ENCODE measurements at regions not wholly inside any gene's neighbourhood (a gene's known extent, or its start where the extent isn't known, plus 50 kb on each side); places are given as distances from the start of the nearest gene placed in this dataset.

- no peak for DNase-seq (ENCODE audit: low read depth in 2 of 3, low spot score in 2 of 3)
Measured at GRCh38 chr17:56085576-56086267, 67.6 kb upstream of the ANKFN1 start.

- DNase-seq (ENCODE audit: low read depth in 2 of 3, low spot score in 2 of 3), result no peak
Measured at GRCh38 chr17:56087199-56087598, 66.1 kb upstream of the ANKFN1 start.

DNA sequence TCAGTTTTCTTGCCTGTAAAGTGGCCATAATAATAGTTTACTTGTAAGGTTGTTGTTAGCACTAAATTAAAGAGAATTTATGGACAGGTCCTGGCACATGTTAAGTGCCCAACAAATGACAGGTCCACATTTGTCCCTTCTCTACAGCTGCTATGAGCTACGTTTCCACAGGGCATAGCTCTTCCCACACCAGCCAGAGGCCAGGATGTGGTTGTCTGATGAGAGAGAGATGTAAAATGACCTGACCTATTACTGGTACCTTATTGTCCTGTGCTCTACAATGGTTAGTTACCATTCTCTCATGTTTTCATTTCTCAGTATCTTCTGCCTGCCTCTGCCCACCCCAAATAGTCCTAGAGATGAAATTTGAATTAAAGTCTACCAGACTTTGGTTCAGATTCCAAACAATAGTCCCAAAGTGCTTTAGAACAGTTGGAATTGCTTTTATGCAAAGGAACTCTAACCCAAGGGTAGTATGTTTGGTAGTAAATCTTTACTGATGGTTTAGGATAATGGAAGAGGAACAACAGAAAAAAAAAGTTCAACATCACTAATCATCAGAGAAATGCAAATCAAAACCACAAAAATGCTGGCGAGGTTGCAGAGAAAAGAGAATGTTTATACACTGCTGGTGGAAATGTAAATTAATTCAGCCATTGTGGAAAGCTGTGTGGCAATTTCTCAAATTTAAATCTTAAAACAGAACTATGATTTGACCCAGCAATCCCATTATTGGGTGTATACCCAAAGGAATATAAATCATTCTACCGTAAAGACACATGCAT, 57.1 kb upstream of the ANKFN1 start:
- no peak for DNase-seq (ENCODE audit: low read depth in 2 of 3, low spot score in 2 of 3)

DNA sequence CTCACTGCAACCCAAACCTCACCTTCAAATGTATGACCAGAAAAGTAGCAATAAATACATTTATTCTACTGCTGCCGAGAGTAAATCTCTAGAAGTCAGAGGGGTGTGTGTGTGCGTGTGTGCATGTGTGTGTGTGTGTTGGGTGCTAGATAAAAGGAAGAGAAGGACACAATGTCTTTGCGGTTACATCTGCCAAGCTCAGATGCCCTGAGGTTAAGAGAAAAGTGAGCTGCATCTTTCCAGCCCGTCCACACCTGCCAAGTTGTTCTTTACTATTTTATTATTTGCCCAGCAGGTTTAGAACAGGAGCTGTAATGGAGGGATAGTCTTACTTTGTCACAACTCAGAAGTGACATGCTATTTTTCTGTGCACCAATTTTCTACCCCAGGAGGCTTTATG, 54.5 kb upstream of the ANKFN1 start:
- DNase-seq (ENCODE audit: low read depth in 2 of 3, low spot score in 2 of 3), result no peak

GRCh38 chr17:56099649-56100048, 53.6 kb upstream of the ANKFN1 start:
- no peak for DNase-seq (ENCODE audit: low read depth in 2 of 3, low spot score in 2 of 3)

Measured in hematopoietic multipotent progenitor cell (in vitro differentiated cells).